Activated CD4-positive, CD25-positive, alpha-beta regulatory T cell treated with anti-CD3 and anti-CD28 coated beads, Interleukin-2, amount 50 U/mL, for 24 hours (primary cell): ENCODE measurements at regions not wholly inside any gene's neighbourhood (a gene's known extent, or its start where the extent isn't known, plus 50 kb on each side); places are given as distances from the start of the nearest gene placed in this dataset.

ENCODE experiments used
- ATAC-seq, 2 donors: fragments of 150-1000 bp; cut with Tn5 transposase; one replicate each; pipeline ENCODE4 v1.10.0; 2021; ENCODE audit warnings: mild to moderate bottlenecking in 1 of 2, moderate library complexity in 1 of 2

GRCh38 chr1:88179943-88180342, 504.1 kb upstream of the PKN2 start:
- no peak for ATAC-seq

DNA sequence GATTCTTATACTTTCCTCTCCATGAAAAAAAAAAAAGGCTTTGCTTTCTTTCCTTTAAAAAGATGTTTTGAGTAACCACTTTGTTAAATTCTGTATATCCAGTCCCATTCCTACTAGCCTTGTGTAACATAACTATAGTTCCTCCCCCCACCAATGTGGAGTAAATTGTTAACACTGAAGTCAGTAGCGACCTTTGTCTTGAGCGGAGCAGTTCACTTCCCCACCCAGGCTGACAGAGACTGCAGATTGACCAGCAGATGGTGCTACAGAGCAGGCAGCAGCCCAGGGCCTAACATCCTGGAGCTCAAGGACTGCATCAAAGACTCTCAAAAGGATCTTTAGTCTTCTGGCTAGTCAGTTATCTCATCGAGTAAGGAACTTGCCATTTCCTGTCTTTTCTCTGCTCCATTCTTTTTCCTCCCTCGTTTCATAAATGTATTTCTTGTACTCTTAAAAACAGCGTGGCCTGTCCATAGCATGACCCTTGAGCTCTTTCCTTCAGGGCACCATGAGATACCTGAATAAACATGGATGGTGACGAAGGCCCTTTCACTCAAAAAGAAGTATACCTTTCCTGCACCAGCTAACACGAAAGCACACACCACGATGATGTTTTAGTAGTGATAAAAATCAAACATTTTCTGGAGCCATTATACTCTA, 503.5 kb upstream of the PKN2 start:
- ATAC-seq, result peak; percentile 35 to 59

DNA sequence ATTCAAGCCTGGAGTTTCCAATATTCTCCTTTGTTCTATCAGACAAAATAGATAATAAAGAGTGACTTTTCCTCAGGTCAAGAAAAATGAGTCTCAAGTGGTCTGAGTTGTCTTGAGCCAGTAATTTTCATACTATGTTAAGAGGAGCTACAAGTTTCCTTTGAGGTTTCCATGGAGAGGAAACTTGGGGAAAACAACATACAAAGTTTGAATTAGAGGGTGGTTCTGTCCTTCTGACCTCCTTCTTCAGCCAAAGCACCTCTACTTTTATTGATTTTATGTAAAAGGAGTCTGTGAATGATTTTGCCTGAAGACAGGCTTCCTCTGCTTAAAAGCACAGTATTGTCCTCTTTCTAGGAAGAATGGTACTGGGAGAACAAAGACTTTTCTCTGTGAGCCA, 497.2 kb upstream of the PKN2 start:
- ATAC-seq, result no peak

DNA sequence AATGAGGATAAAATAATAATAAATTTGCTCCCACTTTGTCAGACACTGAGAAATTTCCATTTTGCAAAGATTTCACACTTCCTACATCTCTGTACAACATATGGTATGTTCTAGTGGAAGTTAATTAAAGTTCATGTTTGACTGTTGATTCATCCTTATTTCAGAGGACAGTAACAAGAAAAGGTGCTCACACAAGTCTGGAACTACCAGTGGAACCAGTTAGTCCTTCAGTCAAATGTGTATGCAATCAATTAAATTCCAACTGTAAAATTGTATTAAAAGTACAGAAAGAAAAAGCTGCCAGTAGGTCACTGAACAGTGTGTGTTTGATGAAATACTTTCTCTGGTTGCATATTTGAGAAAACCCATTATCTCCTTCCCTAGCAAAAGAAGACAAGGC, 496.0 kb upstream of the PKN2 start:
- ATAC-seq, result no peak

DNA sequence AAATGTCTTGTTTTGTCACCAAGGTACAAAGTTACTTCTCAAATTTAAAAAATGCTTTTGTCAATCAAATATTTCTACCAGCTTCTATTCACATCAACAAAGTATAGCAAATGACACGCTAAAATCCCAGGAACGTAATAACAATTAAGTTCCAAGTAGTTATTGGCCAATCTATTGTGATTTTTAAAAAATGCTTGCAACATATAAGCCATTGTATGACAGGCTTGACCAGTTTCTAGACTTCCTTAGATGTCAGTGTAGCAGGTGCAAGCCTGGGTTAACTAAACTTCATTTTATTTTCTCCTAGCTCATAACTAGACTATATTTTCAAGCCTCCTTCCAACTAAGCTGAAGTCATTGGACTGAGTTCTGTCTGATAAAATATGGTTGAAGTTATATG, 494.5 kb upstream of the PKN2 start:
- no peak for ATAC-seq

GRCh38 chr1:88191917-88192316, 492.2 kb upstream of the PKN2 start:
- ATAC-seq, result no peak

GRCh38 chr1:88194542-88194941, 489.5 kb upstream of the PKN2 start:
- no peak for ATAC-seq

DNA sequence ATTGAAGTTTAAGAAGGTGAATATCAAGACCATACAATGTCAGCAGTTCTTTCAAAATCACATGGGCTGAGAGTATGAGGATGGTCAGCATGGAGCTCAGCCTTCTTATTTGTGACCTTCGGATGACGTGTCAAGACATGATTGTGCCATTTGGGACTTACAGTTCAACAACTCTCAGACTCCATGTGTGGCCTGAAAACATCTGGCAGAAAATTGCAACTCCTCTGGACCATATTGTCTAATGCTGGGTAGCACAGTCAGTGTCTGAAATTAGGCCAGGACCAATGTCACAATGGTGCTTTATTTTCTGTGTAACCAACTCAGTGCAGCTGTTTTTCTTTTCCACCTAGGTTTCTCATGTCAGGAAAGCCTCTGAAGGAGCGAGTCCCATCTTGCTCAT, 483.5 kb upstream of the PKN2 start:
- ATAC-seq, result no peak

DNA sequence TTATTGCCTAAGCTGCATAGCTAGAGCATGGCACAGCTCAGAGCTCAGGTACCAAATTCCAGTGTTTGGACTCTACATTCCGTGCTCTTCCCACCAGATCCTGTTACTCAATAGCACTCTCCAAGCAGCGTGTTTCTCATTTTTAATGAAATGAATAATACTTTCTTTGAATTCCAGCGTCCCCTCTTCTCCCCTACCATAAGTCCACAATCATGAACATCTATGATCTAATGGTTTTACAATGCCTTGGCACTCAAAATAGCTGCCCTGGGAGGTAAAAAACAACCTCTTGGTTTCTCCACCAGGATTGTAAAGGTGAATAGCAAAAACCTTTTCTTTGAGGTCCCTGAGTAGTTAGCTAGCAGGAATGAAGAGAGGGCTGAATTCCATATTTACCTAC, 480.0 kb upstream of the PKN2 start:
- no peak for ATAC-seq

DNA sequence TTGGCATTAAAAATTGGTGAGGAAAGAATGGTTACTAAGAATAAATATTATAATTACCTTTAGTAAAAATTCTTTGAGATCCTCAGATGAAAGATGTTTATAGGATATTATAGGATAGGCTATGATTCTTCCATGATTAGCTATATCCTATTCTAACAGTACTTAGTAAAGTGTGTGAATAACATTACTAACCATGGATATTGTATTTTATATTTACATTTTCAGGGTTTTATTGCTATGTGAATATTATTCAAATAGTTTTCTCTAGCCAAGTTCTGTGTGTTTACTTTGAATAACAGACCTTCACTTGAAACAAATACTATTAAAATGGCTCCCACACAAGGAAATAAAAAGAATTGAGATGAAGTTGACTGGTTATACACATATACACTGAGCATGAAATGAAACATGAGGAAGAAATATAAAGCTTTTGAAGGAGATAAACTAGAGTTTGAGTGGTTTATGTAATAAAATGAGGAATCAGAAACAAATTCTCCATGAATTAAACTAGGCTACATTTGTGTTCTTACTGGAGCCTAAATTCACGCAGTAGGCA, 479.4 kb upstream of the PKN2 start:
- ATAC-seq, result no peak

DNA sequence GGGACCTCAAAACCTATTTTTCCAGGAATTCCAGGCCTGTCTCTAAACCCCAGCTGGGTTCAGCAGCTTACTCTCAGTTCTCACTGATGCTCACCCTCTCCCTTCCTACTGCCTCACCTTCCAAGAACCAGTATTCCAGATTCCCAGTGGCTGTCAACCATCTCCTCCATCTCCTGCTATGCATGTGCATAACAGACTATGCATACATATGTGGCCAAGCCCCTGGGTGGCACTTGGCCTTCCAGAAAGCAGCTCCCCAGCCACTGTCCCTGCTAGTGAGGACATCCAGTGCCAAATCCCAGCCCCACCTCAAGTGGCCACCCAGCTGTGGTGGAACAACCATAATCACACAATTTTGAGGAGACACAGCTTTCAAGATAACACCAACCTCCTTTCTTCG, 475.7 kb upstream of the PKN2 start:
- ATAC-seq, result no peak

DNA sequence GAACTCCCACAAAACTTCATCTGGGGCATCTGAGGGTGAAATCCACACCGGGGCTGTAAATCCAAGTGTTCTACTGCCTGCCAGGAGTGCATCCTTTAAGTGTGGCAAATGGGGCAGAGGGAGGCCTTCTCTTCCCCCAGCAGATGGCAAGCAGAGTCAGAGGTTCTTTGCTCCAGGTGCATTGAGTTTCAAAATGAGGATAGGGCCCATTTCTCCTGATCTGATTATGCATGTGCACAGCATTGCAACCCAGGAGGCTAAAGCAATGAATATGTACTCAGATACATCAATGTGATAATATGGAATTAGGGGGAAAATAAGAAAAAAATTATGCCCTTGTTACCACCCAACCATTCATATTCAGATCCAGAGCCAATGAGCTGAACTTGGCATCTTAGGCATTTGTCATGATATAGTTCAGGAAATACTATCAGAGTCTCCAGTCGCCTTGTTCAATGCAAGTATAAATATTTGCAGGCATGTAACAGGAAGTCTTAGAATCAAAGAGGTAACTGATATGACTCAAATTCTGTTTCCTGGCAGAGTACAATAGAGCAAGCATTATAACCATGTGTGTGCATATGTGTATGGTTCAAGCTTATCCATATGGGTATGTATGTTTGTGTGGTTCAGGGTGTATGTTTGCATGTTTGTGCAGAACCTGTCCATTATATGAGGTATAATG, 473.8 kb upstream of the PKN2 start:
- no peak for ATAC-seq

- ATAC-seq, result no peak
Observed at GRCh38 chr1:88216441-88216840, 467.6 kb upstream of the PKN2 start.

DNA sequence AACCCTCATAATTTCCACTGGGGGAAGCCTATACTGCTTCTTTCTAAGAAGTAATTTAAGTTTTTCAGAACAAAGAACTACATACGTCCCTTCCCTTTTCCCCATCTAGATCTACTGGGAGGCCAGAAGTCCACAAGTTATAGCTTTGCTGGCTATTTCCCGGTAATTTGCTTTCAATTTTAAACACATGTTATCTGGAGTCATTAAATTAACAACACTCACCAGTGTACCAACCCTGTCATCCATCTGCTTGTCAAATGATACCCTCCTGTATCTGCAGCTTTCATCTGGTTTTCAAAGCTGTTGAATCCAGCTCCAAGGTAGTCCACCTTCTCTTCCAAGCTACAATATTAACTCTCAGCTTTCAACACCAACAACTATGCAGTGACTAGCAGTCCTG, 466.7 kb upstream of the PKN2 start:
- no peak for ATAC-seq

- no peak for ATAC-seq
Observed at GRCh38 chr1:88219521-88219920, 464.6 kb upstream of the PKN2 start.

DNA sequence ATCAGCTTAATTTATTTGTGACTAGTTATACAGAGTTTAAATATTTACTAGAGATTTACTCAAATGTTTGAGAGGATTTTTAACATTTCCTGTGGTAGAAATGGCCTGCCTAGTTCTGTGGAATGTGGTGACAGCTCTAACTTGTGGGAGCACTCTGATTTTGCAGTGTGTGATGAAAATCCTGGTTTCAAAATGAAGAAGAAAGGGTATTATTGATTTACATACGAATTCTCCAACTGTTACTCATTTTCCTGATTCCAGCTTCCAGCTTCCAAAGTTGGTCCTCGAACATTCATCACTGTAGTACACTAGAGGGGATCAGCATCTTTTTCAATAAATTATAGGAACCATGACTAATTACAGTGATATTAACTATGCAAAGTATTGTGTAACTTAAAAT, 462.7 kb upstream of the PKN2 start:
- ATAC-seq, result no peak

DNA sequence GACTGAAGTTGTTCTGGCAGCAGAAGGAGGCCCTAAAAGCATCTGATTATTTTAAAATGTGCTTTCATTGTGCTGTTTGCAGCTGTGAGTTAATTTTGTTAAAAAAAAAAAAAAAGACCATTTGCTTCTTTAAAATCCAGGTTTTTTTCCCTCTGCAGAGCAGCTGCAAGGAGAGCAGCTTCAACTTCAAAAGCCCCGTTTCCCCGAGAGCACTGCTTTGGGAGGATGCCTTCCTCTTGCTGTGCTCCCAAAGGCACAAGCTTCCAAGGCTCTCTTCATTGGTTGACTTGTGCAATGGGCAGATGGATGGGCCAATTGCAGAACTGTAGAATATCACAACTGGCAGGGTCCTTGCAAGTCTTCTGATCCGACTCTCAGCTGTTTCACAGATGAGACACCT, 459.2 kb upstream of the PKN2 start:
- ATAC-seq, result no peak

DNA sequence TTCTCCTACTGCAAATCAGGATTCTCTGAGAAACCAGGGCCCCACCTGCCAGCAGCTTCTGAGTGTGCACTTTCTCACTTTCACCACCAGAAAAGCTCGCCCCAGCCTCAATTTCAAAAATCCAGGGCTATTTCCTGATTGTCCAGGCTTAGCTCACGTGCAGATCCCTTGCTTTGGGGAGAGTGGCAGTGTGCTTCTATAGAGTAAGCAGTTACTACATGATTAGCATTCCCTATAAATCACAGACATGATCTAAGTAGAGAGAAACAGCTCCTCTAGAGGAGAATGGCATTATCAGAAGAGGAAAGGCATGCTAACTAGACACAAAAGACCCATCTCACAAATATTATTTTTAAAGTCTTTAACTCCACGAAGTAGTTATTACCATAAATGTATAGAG, 456.0 kb upstream of the PKN2 start:
- no peak for ATAC-seq

- no peak for ATAC-seq
Observed at GRCh38 chr1:88230126-88230525, 453.9 kb upstream of the PKN2 start.

GRCh38 chr1:88237058-88237457, 447.0 kb upstream of the PKN2 start:
- no peak for ATAC-seq

GRCh38 chr1:88239205-88239604, 444.9 kb upstream of the PKN2 start:
- no peak for ATAC-seq

DNA sequence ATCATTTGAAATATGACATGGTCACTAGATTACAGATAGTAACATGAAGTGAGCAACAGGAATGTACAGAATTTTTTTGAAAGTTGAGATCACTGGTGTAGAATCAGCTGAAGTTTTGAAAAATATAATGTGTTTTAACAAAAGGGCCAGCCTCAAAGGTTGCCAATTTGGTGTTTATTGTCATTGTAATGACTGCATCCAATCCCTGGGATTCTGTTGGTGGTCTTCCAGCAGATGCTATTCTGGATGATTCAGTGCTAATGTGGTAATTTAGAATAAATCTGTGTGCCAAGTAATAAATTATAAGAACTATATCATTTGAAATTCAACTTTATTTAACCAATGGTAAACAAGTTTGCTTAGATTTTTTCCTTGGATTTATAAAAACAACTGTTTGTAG, 436.4 kb upstream of the PKN2 start:
- no peak for ATAC-seq

GRCh38 chr1:88250915-88251314, 433.2 kb upstream of the PKN2 start:
- no peak for ATAC-seq

DNA sequence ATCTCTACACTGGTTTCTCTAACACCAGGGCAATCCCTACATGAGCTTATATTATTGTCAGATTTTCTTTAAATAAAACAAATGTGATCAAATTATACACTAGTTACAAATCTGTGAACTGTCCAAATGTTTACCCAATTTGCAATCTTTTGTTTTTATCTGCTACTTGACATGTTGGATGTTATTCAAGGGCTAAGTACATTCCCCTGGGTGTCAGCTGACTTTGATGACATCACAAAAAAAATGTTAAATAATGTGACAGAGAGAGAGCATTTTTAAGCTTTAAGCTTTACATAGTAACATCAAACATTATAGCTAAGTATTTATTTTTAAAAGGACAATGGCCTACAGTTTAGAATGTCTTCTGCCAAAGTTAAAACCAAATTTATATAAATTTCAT, 431.3 kb upstream of the PKN2 start:
- ATAC-seq, result no peak

- ATAC-seq, result no peak
Observed at GRCh38 chr1:88265606-88266005, 418.5 kb upstream of the PKN2 start.
